Activated T-helper 1 cell treated with anti-CD3 and anti-CD28 coated beads, Interleukin-12 subunit alpha, Interleukin-12 subunit beta, Interleukin-2, Interleukin-4 antibody, amounts not matched to agents 30 ng/mL and 10 ng/mL and 1 ng/mL, durations not matched to agents 14 hours and 24 hours and 36 hours (primary cell): ENCODE measurements at regions not wholly inside any gene's neighbourhood (a gene's known extent, or its start where the extent isn't known, plus 50 kb on each side); places are given as distances from the start of the nearest gene placed in this dataset.

Experiments
- DNase-seq: peaks from one replicate; pipeline ENCODE4 v3.0.0; 2021; ENCODE audit warnings: low spot score
- H3K27ac Mint-ChIP-seq: one replicate; pipeline ENCODE4 v1.8.0; 2021; ENCODE audit warnings: mild to moderate bottlenecking, mixed read lengths
- H3K27me3 Mint-ChIP-seq: one replicate; pipeline ENCODE4 v1.8.0; 2022; ENCODE audit warnings: mild to moderate bottlenecking, moderate library complexity, mixed read lengths; ENCODE audit not compliant: insufficient read depth
- H3K36me3 Mint-ChIP-seq: one replicate; pipeline ENCODE4 v1.8.0; 2021; ENCODE audit warnings: low read depth, mixed read lengths
- H3K4me1 Mint-ChIP-seq: one replicate; pipeline ENCODE4 v1.8.0; 2021; ENCODE audit warnings: low read depth, mixed read lengths
- H3K4me3 Mint-ChIP-seq: one replicate; pipeline ENCODE4 v1.8.0; 2021; ENCODE audit warnings: mild to moderate bottlenecking, moderate library complexity, mixed read lengths
- H3K9me3 Mint-ChIP-seq: one replicate; pipeline ENCODE4 v1.8.0; 2021; ENCODE audit warnings: mixed read lengths
- intact Hi-C: fragments of 100-400 bp; cut with micrococcal nuclease; formaldehyde crosslinking; loops from one replicate; pipeline ENCODE4 v1.15.1; 2024

DNA sequence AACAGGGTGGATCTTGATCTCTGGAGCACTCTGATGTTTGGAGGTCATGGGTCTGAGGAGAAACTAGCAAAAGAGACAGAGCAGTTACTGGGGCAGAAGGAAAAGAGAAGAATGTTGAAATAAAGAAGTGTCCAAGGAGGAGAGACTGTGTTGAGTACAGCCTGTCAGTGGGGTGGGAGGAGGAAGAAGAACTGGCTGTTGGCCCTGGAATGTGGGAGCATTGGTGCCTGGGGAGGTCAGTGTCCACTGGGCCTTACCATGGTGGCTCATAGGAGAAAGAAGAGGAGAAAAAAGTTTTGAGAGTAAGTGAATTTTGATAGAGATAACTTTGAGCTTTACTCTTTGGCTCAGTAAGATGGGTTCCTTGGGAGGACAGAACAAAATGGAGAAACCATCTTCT is 499.0 kb downstream of the TXNL1 start:
- no peak overlapping the region for H3K4me3 Mint-ChIP-seq
- H3K36me3 Mint-ChIP-seq: no peaks in the 10 kb centered on the region
- intact Hi-C loops: no loop called here
- H3K27me3 Mint-ChIP-seq: no peaks in the 10 kb centered on the region
- H3K4me1 Mint-ChIP-seq: no peaks in the 10 kb centered on the region
- H3K9me3 Mint-ChIP-seq: no peaks in the 10 kb centered on the region
- H3K27ac Mint-ChIP-seq: no peak overlapping the region
- DNase-seq: no peak

DNA sequence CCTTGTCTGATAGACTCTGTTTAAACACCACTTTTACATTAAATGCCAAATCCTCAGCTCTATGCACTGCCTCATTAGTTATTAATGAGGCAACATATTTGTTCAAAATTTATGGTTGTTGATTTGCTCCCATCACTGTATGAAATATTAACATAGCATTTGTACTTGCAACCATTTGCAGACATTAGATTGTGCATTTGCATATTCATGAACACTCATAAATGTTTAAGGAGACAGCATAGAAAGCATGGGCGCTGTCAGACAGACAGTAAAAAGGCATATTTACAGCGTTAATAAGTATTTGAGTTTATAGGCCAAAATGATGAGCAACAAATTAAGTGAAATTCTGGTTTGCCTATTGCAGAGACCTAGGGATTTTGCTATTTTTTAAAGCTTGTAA is 502.3 kb downstream of the TXNL1 start:
- H3K36me3 Mint-ChIP-seq: no peaks in the 10 kb centered on the region
- H3K9me3 Mint-ChIP-seq: no peaks in the 10 kb centered on the region
- no peak overlapping the region for H3K27ac Mint-ChIP-seq
- H3K27me3 Mint-ChIP-seq: no peaks in the 10 kb centered on the region
- no peaks in the 10 kb centered on the region for H3K4me1 Mint-ChIP-seq
- no peak overlapping the region for H3K4me3 Mint-ChIP-seq
- intact Hi-C loops: no loop called here
- no peak for DNase-seq

DNA sequence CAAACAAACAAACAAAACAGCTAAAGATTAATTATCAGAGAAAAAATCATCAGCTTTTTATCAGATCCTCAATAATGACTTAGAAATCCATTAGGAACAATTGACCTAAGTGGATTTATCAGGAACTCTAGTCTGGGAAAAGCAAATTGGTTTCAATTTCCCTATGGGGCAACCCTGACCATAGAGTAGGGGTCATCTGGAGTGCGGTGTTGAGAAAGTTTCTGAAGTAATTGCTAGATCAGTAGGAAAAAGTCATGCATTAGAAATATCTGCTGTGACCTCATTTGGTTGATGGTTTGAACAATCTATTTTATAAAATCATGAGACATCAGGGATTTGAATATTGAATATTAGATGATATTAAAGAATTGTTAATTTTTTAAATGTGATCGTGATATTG is 507.9 kb downstream of the TXNL1 start:
- DNase-seq: no peak
- intact Hi-C loops: no loop called here
- H3K36me3 Mint-ChIP-seq: no peaks in the 10 kb centered on the region
- H3K27ac Mint-ChIP-seq: no peak overlapping the region
- H3K4me1 Mint-ChIP-seq: no peaks in the 10 kb centered on the region
- no peaks in the 10 kb centered on the region for H3K27me3 Mint-ChIP-seq
- no peak overlapping the region for H3K4me3 Mint-ChIP-seq
- H3K9me3 Mint-ChIP-seq: no peaks in the 10 kb centered on the region

DNA sequence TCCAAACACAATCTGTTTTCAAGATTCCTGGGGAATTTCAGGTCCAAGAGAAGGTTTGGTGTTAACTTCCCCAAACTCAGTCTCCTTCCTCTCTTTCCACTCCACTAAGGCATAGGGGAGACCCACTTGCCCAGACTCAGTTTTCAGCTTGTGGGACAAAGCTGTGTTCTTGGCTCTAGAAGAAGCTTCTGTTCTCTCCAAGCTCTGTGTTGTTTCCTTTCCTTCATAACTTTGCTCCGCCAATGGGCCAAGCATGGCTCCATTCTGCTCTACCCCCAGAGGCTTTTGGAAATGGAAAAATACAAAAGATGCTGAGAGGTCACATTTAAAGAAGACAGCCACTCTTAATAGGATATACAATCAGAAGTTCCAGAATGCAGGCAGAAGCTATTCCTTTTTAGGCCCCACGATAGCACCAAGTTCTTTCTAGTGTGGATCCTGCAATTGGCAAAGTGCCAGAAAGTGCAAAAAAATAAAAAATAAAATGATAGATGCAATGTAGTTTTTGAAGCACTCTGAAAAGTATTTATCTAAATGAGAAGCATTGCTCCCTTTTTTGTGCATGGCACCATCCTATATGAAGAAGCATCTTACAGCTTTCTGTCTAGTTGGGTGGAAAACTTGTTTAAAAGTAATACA is 510.1 kb downstream of the TXNL1 start:
- H3K36me3 Mint-ChIP-seq: no peaks in the 10 kb centered on the region
- H3K27ac Mint-ChIP-seq: no peak overlapping the region
- no peak overlapping the region for H3K4me3 Mint-ChIP-seq
- intact Hi-C loops: no loop called here
- no peaks in the 10 kb centered on the region for H3K4me1 Mint-ChIP-seq
- no peaks in the 10 kb centered on the region for H3K9me3 Mint-ChIP-seq
- H3K27me3 Mint-ChIP-seq: no peaks in the 10 kb centered on the region
- DNase-seq: no peak

DNA sequence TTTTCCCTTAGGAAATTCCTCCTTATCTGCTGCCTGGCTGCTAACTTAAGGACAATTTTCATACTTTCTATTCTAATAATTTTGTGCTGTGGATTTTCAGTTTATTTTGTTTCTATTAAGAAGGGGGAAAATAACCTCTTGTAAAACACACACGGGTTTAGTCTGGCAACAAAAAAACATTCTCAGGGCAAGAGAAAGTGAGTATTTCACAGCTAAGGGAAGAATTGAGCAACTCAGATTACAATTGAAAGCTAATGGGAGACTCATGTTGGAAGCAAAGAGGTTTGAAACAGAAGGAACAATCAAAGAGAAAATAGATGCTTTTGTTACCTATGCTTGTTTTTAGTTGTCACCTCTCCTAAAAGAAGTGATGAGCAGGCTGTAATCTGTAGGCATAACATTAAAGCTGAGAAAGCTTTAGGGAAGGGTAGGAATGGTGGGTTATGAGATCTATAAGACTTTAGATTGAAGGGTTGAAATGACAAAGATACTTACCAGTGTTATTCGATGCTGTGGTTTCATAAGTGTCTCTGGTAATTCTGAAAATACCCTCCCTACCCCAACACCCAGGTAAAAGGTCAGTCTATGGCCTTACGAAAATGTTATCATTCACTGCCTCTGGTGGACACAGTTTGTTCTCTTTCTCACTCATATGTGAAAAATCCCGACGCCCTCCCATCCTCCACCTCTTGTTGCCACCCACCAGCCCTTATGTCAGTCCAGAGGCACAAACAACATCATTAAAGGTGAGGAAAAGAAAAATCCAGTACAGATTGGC is 510.9 kb downstream of the TXNL1 start:
- DNase-seq: no peak
- no peaks in the 10 kb centered on the region for H3K9me3 Mint-ChIP-seq

DNA sequence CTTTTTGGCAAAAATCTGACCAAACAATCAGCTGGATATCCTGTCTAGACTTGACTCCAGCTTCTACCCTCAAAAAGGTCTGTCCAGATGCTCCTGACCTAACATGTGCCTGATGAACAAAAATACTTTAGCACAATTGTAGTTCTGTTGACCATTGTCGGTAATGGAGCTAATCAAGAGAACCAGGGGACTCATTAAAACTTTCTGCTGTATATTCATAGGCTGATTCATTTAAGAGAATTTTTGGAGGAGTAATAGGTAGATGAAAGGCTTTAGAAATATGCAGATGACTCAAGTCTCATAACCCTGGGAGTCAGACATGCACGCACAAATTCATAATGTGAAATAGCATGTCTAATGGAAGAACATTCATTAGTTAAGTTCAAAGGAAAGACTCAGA is 514.2 kb downstream of the TXNL1 start:
- H3K4me1 Mint-ChIP-seq: no peaks in the 10 kb centered on the region
- no peaks in the 10 kb centered on the region for H3K36me3 Mint-ChIP-seq
- H3K9me3 Mint-ChIP-seq: no peaks in the 10 kb centered on the region
- DNase-seq: no peak
- intact Hi-C loops: no loop called here
- H3K27me3 Mint-ChIP-seq: no peaks in the 10 kb centered on the region
- no peak overlapping the region for H3K27ac Mint-ChIP-seq
- no peak overlapping the region for H3K4me3 Mint-ChIP-seq

More for the DNA sequence above, 510.9 kb downstream of the TXNL1 start:
- Mint-ChIP-seq H3K4me1 (no peaks in the 10 kb centered on the region), H3K27ac (no peak overlapping the region), H3K36me3 (no peaks in the 10 kb centered on the region), H3K4me3 (no peak overlapping the region), H3K27me3 (no peaks in the 10 kb centered on the region)
- intact Hi-C loops: no loop called here

DNA sequence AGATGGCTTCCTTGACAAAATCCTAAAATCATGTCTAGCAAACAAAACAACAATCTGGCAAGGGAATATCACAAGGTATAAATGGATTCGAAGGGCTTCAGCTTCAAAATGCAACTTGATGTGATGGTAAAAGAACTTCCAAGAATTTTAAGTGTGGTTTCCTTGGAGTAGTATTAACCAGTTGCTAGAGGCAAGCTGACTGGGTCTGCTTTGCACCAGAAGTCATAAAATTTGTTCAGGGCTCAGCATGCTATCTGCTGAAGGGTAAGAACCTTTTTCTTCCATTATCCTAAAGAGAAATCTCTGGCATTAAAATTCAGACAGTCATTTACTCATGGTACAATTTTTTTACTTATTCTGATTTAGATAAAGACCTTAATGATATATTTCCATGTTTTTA is 516.7 kb downstream of the TXNL1 start:
- H3K27me3 Mint-ChIP-seq: no peaks in the 10 kb centered on the region
- H3K27ac Mint-ChIP-seq: no peak overlapping the region
- intact Hi-C loops: no loop called here
- DNase-seq: no peak
- no peaks in the 10 kb centered on the region for H3K36me3 Mint-ChIP-seq
- no peaks in the 10 kb centered on the region for H3K4me1 Mint-ChIP-seq
- H3K4me3 Mint-ChIP-seq: no peak overlapping the region
- H3K9me3 Mint-ChIP-seq: no peaks in the 10 kb centered on the region

DNA sequence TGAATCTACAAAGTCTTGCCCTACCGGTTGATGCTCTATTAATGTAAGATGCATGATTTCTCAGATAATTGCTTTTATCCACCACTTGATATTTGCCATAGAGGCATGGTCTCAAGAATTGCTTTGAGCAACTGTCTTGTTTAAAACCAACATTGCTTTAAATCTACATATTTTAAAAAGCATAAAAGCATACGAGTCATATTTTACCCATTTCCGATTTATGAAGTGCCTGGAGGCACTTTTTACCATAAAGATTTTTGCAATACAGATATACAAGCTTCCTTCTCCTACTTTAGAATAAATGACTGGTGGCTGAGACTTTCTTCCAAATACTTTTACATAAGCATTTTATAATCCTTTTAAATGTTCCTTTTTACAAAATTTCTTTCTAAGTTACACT is 517.6 kb downstream of the TXNL1 start:
- Mint-ChIP-seq H3K9me3 (no peaks in the 10 kb centered on the region), H3K4me1 (no peaks in the 10 kb centered on the region), H3K36me3 (no peaks in the 10 kb centered on the region), H3K27ac (no peak overlapping the region), H3K27me3 (no peaks in the 10 kb centered on the region), H3K4me3 (no peak overlapping the region)
- DNase-seq: no peak
- intact Hi-C loops: no loop called here

DNA sequence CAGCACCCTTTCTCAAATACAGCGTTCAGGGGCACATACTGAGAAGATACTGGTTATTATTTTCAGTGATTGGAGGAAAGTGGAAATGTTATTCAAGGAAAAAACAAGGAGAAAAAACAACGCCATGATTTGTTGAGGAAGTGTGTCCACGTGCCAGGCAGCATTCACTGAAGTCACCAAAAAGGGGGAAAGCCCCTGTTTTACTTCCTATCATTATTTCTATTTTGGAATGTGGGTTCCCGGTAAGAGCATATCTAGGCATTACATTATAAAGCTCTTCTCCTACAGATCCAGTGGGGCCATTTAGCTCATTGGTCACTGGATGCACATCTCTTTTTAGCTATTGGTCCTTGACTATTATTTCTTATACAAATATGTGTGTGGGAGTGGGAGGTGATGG is 518.7 kb downstream of the TXNL1 start:
- intact Hi-C loops: loop anchor here (10.0 kb wide), 3 partner anchors 535 to 1405 kb away; partner anchors contain the start of gene TCF4
- no peak overlapping the region for H3K4me3 Mint-ChIP-seq
- H3K4me1 Mint-ChIP-seq: no peaks in the 10 kb centered on the region
- no peak for DNase-seq
- H3K9me3 Mint-ChIP-seq: no peaks in the 10 kb centered on the region
- no peak overlapping the region for H3K27ac Mint-ChIP-seq
- no peaks in the 10 kb centered on the region for H3K36me3 Mint-ChIP-seq
- no peaks in the 10 kb centered on the region for H3K27me3 Mint-ChIP-seq

DNA sequence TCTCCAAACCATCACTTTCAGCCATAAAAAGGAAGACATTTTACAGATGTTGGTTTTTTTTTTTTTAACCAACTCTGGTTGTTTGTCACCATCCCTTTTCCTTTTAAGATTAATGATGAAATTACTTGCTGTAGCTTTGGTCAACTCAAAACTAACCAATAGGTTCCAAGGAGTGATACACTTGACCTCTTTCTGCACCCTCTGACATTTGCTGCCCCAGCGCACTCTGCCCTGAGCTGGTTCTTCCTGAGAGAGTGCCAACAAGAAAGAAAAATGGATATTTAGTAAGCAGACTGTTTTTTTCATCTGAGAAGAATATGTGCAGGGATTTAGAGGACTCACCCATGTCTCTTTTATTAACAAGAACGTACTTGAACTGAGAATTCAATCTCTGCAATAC is 520.0 kb downstream of the TXNL1 start:
- Mint-ChIP-seq H3K4me3 (no peak overlapping the region), H3K27ac (no peak overlapping the region), H3K4me1 (no peaks in the 10 kb centered on the region), H3K9me3 (no peaks in the 10 kb centered on the region), H3K27me3 (peaks cover 2% of the 10 kb centered on the region), H3K36me3 (no peaks in the 10 kb centered on the region)
- intact Hi-C loops: loop anchor here (10.0 kb wide), 3 partner anchors 534 to 1404 kb away; partner anchors contain the start of gene TCF4
- no peak for DNase-seq

DNA sequence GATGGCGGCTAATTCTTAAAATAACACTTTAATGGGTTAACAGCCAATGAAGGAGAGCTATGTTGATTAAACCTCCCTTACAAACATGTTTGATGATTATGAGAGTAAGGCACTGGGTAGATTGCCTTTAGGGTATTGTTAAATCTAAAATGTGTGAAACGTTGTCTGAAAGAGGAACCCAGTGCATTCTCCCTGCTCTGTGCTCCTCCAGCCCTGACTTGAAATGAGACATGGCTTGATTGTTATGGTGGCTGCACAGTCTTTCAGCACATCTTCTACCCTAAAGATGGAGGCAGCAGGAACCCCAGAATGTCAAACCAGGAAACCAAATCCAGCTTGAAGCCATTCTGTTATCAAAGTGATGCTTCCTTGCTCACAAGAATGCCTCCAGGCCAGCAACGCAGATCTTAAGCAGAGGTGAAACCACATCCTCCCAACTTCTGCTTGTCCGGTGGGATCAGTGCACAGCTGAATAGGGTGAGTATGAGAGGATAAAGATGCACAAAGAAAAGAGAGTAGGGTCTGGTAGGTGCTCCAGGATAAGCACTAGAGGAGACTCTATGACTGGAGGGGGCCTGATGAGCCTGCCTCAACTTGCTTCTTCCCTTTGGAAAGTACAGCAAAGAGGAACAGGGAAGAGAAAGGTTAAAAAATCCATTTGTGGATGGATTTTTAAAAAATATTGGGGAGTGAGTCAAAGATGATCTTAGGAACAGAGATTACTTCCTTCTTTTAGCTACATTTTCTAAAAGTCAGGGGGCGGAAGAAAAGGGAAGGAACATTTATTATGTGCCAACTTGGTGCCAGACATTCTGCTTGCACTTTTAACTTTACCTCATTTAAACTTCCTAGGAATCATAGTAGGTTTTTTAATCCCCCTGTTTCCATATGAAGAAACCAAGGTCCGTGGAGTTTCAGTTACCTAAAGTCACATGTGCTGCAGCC is 523.0 kb downstream of the TXNL1 start:
- H3K27ac Mint-ChIP-seq: no peak overlapping the region
- no peaks in the 10 kb centered on the region for H3K36me3 Mint-ChIP-seq
- H3K27me3 Mint-ChIP-seq: peaks cover 4% of the 10 kb centered on the region
- intact Hi-C loops: loop anchor here (10.0 kb wide), 3 partner anchors 531 to 1401 kb away; partner anchors contain the start of gene TCF4
- H3K4me3 Mint-ChIP-seq: no peak overlapping the region
- peaks cover 13% of the 10 kb centered on the region for H3K4me1 Mint-ChIP-seq
- no peak for DNase-seq
- H3K9me3 Mint-ChIP-seq: no peaks in the 10 kb centered on the region

DNA sequence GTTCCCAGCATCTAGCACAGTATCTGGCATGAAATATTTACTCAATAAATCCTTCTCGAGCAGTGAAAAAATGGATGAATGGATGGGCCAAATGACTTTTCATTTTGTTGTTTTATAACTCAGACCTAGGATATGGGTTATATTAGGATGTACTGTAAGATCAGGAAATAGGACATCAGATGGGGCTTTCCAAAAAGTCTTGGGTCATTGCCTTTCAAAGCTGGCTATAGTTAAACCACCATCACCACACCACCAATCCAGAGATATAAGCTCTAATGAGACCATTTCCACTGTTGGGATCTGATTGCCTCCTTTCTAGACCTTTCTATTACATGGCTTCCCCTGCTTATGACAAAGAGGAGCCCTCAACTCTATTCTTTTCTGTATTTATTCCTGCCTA is 525.0 kb upstream of the TCF4 start:
- no peak overlapping the region for H3K4me3 Mint-ChIP-seq
- H3K36me3 Mint-ChIP-seq: no peaks in the 10 kb centered on the region
- intact Hi-C loops: loop anchor here (5.0 to 10.0 kb wide), 4 partner anchors 528 to 1398 kb away; partner anchors contain the start of gene TCF4
- H3K27me3 Mint-ChIP-seq: peaks cover 4% of the 10 kb centered on the region
- peaks cover 13% of the 10 kb centered on the region for H3K4me1 Mint-ChIP-seq
- peaks cover 6% of the 10 kb centered on the region for H3K9me3 Mint-ChIP-seq
- H3K27ac Mint-ChIP-seq: no peak overlapping the region
- DNase-seq: no peak
